ENCODE measurements at regions not wholly inside any gene's neighbourhood (a gene's known extent, or its start where the extent isn't known, plus 50 kb on each side); places are given as distances from the start of the nearest gene placed in this dataset.

DNA sequence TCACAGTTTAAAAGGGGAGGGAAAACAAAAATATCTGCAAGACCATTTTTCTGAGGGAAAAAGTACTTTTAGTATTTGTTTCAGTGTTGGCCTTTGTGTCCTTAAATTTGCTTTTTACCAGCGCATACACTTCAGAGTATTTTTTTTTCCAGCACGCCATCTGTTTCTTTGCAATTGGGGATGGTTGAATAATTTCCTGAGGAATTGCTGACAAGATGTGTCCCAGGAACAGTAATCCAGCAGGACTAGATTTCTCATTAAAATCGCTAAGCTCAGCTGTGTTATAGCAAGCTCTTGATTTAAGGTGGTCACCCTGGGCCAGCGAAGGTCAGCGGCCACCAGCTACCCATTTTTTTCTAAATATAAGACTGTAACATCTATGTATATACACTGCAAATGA is 156.9 kb upstream of the RHOBTB1 start:
- TF ChIP-seq POLR2A (IDR thresholded peaks at IDR 0.05) = no peak
- TF ChIP-seq, protein P1, sequence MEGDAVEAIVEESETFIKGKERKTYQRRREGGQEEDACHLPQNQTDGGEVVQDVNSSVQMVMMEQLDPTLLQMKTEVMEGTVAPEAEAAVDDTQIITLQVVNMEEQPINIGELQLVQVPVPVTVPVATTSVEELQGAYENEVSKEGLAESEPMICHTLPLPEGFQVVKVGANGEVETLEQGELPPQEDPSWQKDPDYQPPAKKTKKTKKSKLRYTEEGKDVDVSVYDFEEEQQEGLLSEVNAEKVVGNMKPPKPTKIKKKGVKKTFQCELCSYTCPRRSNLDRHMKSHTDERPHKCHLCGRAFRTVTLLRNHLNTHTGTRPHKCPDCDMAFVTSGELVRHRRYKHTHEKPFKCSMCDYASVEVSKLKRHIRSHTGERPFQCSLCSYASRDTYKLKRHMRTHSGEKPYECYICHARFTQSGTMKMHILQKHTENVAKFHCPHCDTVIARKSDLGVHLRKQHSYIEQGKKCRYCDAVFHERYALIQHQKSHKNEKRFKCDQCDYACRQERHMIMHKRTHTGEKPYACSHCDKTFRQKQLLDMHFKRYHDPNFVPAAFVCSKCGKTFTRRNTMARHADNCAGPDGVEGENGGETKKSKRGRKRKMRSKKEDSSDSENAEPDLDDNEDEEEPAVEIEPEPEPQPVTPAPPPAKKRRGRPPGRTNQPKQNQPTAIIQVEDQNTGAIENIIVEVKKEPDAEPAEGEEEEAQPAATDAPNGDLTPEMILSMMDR (IDR thresholded peaks at IDR 0.05) = no peak

All from testis (tissue), 2 donors.